ENCODE measurements at regions not wholly inside any gene's neighbourhood (a gene's known extent, or its start where the extent isn't known, plus 50 kb on each side); places are given as distances from the start of the nearest gene placed in this dataset.

DNA sequence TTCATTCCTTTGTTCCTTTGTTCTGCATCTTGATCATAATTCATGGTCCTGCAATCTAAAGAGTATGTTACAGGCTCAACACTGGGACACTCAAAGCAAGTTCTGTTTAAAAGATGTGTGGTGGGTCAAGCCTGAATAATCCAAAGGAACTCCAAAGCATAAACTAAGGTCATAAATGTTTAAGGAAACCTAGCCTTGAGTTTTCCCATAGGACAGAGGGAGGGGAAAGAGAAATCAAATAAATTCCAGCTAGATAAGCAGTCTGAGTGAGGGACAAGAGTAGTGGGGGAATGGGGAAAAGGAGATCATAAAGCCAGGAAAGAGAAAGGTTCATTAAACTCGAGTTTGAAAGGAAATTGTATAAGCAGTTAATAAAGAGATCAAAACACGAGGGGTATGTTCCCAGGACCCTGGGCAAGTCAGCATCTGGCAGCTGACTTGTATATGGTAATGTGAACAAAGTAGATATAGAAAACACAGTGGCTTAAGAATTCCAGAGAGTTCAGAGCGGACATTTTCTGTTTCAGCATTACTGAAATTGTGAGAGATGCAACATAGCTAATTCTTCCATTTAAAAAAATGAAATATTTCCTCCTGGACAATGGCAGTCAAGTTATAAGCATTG is 125.8 kb upstream of the EDNRA start:
- TF ChIP-seq POLR2A (IDR thresholded peaks at IDR 0.05; ENCODE audit: low read length), result no peak
- TF ChIP-seq GATA1 (IDR thresholded peaks at IDR 0.05; ENCODE audit: low read depth, low read length), result no peak
- DNase-seq, result no peak

DNA sequence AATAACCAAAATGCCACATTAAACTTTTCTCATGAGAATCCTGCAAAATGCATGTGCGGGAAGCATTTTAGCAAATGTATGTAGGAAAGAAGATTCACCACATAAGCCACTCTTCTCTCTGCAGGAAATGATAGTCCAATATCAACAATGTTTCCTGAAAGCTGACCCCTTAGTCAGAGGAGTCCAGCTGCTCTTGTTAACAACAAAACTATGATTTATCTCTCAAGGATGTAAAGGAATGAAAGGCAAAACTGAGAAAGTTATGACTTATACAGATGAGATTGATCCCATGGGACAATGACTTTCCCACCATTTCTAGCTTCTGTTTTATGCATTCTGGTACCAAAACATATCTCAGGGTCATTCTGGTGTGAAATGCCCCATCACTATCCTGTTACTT is 125.0 kb upstream of the EDNRA start:
- TF ChIP-seq GATA1 (IDR thresholded peaks at IDR 0.05; ENCODE audit: low read depth, low read length), result no peak
- TF ChIP-seq POLR2A (IDR thresholded peaks at IDR 0.05; ENCODE audit: low read length), result no peak
- no peak for DNase-seq

DNA sequence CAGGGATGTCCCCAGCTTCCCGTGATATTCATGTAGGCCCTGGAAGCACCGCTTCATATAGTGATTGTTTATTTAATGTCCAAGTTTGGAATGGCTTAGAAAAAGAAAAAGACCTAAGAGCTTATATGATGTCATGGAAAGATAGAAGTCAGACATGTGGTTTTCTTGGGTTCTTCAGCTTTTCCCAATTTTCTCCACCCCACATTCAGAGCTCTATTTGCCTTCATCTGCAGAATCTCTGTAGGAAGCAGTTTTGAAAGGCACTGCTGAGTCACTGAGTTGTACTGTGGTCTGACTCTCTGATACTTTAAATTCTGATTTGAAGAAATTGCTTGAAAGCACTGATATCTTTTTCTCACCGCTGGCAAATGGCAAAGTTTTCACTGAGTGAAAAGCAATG is 120.6 kb upstream of the EDNRA start:
- TF ChIP-seq POLR2A (IDR thresholded peaks at IDR 0.05; ENCODE audit: low read length) (no peak), GATA1 (IDR thresholded peaks at IDR 0.05; ENCODE audit: low read depth, low read length) (no peak)

DNA sequence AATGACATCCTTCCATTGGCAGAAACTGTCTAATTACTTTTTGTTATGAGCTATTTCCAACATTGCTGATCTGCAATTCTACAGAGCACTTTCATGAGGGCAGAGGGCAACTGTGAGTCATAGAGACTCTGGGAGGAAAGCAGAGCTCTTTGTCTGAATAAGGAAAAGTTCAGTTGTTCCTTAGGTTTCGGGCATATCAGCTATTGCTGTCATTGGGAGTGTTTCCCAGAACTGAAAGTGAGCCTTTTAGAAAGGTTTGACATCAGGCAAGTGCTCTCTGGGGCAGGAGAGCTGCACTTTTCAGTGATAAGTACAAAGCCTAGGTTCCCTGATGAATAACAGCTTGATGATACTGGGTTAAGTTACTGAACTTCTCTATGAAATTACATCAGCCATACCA is 119.2 kb upstream of the EDNRA start:
- no peak for DNase-seq
- no peak for TF ChIP-seq GATA1 (IDR thresholded peaks at IDR 0.05; ENCODE audit: low read depth, low read length)
- no peak for TF ChIP-seq POLR2A (IDR thresholded peaks at IDR 0.05; ENCODE audit: low read length)

More for the DNA sequence above, 120.6 kb upstream of the EDNRA start:
- DNase-seq, result no peak

DNA sequence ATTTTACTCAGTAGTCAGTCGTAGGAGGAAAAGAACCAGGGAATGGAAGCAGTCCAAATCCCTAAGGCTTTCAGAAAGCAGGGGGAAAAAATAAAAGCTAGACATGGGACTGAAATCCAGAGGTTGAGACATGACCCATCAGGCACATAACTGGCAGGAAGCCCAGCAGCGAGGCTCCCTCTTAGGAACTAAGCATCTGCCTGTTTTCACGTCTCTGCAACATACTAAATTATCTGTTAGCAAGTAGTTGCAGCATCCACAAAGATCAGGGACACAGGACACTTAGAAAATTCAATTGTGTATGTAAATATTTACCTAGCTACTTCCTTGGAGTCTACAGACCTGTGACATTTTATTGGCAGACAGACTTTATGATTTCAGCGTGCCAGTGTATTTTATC is 118.0 kb upstream of the EDNRA start:
- no peak for TF ChIP-seq POLR2A (IDR thresholded peaks at IDR 0.05; ENCODE audit: low read length)
- TF ChIP-seq GATA1 (IDR thresholded peaks at IDR 0.05; ENCODE audit: low read depth, low read length), result no peak
- DNase-seq, result no peak

DNA sequence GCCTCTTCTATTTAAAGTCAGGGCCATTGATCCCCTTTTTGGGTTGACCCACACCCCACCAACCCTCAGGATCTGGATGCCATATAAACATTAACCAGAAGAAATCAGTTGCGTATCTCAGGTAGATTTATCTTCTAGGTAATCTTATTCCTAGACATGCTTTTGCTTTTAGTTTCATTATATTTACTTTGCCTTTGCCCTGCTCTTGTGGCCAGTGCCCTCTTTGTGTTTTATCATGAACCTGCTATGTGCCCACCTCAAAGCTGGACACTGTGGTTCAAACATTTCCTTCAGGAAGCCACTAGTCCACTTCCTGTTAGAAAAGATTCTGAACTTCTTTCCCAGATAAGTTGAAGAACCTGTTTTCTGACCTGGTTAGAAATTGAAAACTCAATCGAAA is 117.4 kb upstream of the EDNRA start:
- no peak for TF ChIP-seq GATA1 (IDR thresholded peaks at IDR 0.05; ENCODE audit: low read depth, low read length)
- TF ChIP-seq POLR2A (IDR thresholded peaks at IDR 0.05; ENCODE audit: low read length), result no peak
- no peak for DNase-seq

DNA sequence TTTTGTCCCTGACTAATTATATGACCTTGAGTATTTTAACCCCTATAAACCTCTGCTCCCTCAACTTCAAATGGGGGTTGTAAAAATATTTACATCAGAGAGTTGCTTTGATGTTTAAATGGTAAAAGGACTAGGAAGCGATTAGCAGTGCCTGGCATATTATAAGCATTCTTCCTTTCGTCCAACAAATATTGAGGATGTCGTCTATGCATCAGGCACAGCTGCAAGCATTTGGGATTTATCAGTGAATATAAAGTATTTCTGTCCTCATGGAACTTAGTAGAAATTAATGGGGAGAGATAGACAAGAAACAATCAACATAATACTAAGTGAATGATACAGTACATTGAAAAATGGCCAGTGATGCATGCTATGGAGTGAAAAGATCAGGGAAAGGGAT is 115.5 kb upstream of the EDNRA start:
- TF ChIP-seq GATA1 (IDR thresholded peaks at IDR 0.05; ENCODE audit: low read depth, low read length) (no peak), POLR2A (IDR thresholded peaks at IDR 0.05; ENCODE audit: low read length) (no peak)
- DNase-seq, result no peak

DNA sequence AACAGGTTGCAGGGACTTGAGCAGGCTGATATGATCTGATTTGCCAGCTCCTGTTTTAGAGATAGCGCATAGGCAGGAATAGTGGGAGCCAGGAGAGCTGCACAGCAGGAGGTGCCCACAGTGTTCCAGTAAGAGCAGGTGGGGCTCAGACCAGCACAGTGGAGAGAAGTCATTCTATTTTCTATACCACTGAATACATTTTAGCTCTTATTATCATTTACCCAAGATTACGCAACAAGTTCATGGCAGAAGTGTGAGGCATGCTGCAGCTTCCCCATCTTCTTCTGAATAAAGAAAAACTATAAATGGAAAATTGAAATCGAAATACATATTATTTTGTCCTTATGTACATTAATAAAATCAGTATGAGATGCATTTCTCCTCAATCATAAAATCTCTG is 114.7 kb upstream of the EDNRA start:
- no peak for DNase-seq
- TF ChIP-seq POLR2A (IDR thresholded peaks at IDR 0.05; ENCODE audit: low read length), result no peak
- no peak for TF ChIP-seq GATA1 (IDR thresholded peaks at IDR 0.05; ENCODE audit: low read depth, low read length)

DNA sequence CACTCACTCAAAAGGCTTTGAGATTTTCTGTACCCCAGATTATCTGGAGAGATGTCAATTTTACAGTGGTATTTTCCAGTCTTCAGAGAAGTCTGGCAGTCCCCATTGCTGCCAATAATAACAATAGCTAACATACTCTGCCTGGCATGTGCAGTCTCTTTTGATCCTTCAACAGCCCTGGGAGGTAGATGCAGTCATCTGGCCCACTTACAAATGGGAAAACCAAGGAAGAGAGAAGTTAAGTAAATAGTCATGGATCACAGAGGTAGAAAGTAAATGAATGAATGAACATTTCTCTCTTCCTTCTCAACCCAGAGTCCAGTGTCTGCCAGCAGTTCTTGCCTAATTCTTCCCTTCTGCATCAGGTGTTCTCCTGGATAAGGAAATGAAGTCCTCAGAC is 113.0 kb upstream of the EDNRA start:
- TF ChIP-seq GATA1 (IDR thresholded peaks at IDR 0.05; ENCODE audit: low read depth, low read length), result no peak

DNA sequence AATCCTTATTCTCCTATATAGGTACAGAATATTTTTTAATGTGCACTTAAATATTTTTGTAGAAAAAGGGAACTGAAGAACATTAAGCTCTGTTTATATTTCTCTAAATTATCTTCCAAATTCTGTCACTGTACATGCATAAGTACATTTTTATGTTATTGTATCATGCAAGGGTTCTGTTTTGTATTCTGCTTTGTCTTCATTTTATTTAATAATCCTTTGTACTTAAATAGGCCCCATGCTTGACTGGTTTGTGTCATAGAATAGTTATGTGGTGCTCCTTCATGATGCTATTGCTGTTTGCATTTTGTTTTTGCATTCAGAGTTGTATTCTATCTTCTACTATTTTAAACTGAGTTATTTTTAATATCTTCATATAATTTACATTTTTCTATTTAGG is 111.9 kb upstream of the EDNRA start:
- DNase-seq, result no peak
- TF ChIP-seq GATA1 (IDR thresholded peaks at IDR 0.05; ENCODE audit: low read depth, low read length) (no peak), POLR2A (IDR thresholded peaks at IDR 0.05; ENCODE audit: low read length) (no peak)

More for the DNA sequence above, 113.0 kb upstream of the EDNRA start:
- no peak for DNase-seq

DNA sequence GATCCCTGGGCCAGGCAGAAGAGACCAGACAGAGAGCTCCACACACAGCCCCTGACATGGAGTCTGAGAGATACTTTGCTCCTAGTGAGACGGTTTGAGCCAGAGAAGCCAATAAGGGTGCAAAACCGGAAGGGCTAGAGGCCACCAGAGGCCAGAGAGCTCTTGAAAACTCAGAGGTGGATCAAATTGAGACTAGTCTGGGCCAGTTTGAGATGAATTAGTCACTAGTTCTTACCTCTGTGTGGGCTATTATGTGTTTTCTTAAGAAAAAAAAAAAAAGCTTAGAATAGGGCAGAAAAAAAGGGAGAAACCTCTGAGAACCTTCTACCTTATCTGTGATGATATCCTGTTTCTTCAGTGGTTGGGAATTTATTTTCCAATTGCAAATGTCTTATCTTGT is 110.4 kb upstream of the EDNRA start:
- no peak for DNase-seq

DNA sequence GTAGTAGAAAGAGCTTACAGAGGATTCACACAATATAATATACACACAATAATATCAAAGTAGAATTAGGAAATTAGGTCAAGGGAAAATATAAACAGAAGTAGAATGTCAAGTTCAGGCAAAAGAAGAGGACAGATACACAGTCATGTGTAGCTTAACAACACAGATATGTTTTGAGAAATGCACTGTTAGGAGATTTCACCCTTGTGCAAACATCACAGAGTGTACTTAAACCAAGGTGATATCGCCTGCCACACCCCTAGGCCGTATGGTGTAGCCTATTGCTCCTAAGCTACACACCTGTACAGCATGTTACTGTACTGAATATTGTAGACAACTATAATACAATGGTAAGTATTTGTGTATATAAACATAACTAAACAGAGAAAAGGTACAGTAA is 110.0 kb upstream of the EDNRA start:
- no peak for DNase-seq
- TF ChIP-seq GATA1 (IDR thresholded peaks at IDR 0.05; ENCODE audit: low read depth, low read length) (no peak), POLR2A (IDR thresholded peaks at IDR 0.05; ENCODE audit: low read length) (no peak)

More for the DNA sequence above, 110.4 kb upstream of the EDNRA start:
- TF ChIP-seq GATA1 (IDR thresholded peaks at IDR 0.05; ENCODE audit: low read depth, low read length), result no peak
- TF ChIP-seq POLR2A (IDR thresholded peaks at IDR 0.05; ENCODE audit: low read length), result no peak

DNA sequence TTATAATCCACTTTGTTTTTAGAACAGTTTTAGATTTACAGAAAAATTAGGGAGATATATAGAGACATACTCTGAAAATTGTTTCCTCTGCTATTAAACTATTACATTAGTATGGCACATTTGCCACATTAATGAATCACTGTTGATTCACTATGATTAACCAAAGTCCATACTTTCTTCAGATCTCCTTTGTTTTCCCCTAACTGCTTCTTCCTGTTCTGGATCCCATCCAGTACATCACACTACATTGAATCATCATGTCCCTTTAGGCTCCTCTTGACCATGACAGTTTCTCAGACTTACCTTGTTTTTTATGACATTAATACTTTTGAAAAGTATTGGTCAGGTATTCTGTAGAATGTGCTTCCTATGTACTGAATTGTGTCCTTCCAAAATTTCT is 109.2 kb upstream of the EDNRA start:
- TF ChIP-seq POLR2A (IDR thresholded peaks at IDR 0.05; ENCODE audit: low read length) (no peak), GATA1 (IDR thresholded peaks at IDR 0.05; ENCODE audit: low read depth, low read length) (no peak)
- no peak for DNase-seq

DNA sequence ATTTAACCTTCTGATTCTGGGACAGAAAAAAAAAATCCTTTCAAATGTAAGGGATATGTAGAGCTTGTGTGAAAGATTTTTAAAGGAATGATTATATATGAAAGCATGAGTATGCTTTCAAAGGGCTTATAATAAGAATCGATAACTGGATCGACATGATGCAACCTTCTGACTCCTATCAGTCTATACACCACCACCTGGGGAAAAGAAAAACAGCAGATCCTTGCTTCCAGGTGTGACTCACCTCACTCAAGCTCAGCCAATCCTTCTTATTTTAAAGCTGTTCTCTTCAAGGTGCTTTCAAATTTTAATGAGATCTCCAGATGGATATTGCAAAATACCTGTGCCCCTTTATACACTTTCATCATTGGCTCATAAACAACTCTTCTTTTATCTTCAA is 102.1 kb upstream of the EDNRA start:
- TF ChIP-seq GATA1 (IDR thresholded peaks at IDR 0.05; ENCODE audit: low read depth, low read length) (no peak), POLR2A (IDR thresholded peaks at IDR 0.05; ENCODE audit: low read length) (no peak)
- DNase-seq, result no peak

DNA sequence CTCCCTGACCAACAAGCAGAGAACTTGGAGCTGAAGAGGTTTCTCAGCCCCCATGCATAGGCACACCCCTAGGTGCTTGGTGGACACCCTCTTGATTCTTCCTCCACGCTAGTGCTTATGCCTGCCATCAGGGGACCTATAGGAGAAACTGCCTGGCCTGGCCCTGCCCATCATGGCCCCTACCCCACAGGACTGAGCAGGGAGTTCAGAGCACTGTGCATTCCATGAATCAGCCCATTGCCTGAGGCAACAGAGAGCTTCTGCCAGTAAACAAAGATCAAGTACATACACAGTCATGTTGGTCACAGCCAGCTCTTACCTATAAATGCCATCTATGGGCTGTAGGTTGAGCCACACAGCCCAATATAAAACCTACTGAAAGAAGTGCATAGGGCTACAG is 99.1 kb upstream of the EDNRA start:
- TF ChIP-seq GATA1 (IDR thresholded peaks at IDR 0.05; ENCODE audit: low read depth, low read length) (no peak), POLR2A (IDR thresholded peaks at IDR 0.05; ENCODE audit: low read length) (no peak)
- no peak for DNase-seq

DNA sequence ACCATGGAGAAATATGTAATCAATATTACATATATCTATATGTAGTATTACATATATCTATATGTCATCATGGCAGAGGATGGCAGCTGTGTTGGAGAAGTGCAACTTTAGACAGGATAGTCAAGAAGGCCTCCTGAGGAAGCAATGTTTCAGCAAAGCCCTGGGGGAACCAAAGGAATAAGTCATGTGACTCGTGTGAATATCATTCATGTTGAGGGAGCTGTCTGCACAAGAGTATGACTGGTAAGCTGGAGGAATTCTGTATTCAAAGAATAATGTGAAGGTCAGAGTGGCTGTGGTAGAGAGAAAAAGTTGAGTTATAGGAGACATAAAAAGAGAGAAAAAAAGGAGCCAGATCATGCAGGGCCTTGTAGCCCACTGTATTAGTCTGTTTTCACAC is 92.9 kb upstream of the EDNRA start:
- no peak for TF ChIP-seq POLR2A (IDR thresholded peaks at IDR 0.05; ENCODE audit: low read length)
- TF ChIP-seq GATA1 (IDR thresholded peaks at IDR 0.05; ENCODE audit: low read depth, low read length), result no peak
- DNase-seq, result no peak

All from erythroblast (primary cell).